OCI-LY1 (cell line): ENCODE measurements at regions not wholly inside any gene's neighbourhood (a gene's known extent, or its start where the extent isn't known, plus 50 kb on each side); places are given as distances from the start of the nearest gene placed in this dataset.

ENCODE experiments used
- H2AFZ ChIP-seq: fragments of 200-600 bp; sonication (generic), shearing (Covaris generic); 2 replicates; pipeline ENCODE4 v1.6.0; 2014; ENCODE audit warnings: antibody characterized with exemption, mild to moderate bottlenecking, low read length
- H3F3A ChIP-seq: fragments of 200-600 bp; sonication (generic), shearing (Covaris generic); 2 replicates; pipeline ENCODE4 v1.6.0; 2014; ENCODE audit warnings: mild to moderate bottlenecking, antibody characterized with exemption, low read length, moderate library complexity; ENCODE audit not compliant: insufficient read depth
- H3K27ac ChIP-seq: fragments of 200-600 bp; sonication (generic); 2 replicates; pipeline ENCODE4 v1.5.1; 2014; ENCODE audit warnings: low read length, mixed run types, mild to moderate bottlenecking, low read depth; ENCODE audit not compliant: poor library complexity, severe bottlenecking
- H3K27me3 ChIP-seq: fragments of 200-600 bp; sonication (generic); 2 replicates; pipeline ENCODE4 v1.6.0; 2014; ENCODE audit warnings: antibody characterized with exemption, mild to moderate bottlenecking, low read length, moderate library complexity; ENCODE audit not compliant: insufficient read depth
- H3K36me3 ChIP-seq: fragments of 200-600 bp; sonication (generic); 2 replicates; pipeline ENCODE4 v1.6.1; 2014; ENCODE audit warnings: mild to moderate bottlenecking, antibody characterized with exemption, low read length, moderate library complexity, mixed read lengths; ENCODE audit not compliant: insufficient read depth
- H3K4me1 ChIP-seq: fragments of 200-600 bp; sonication (generic); 2 replicates; pipeline ENCODE4 v1.5.1; 2014; ENCODE audit warnings: mild to moderate bottlenecking, low read length, moderate library complexity; ENCODE audit not compliant: insufficient read depth, severe bottlenecking
- H3K4me2 ChIP-seq: fragments of 200-600 bp; sonication (generic), shearing (Covaris generic); 2 replicates; pipeline ENCODE4 v1.6.1; 2014; ENCODE audit warnings: low read length
- H3K4me3 ChIP-seq: fragments of 200-600 bp; sonication (generic); 2 replicates; pipeline ENCODE4 v1.5.1; 2014; ENCODE audit warnings: low read length, low read depth, mild to moderate bottlenecking, mixed read lengths; ENCODE audit not compliant: poor library complexity, severe bottlenecking
- H3K79me2 ChIP-seq: fragments of 200-600 bp; shearing (Covaris generic); 2 replicates; pipeline ENCODE4 v1.6.1; 2016; ENCODE audit warnings: mixed run types, low read length, mixed read lengths; ENCODE audit not compliant: insufficient read depth
- H3K9ac ChIP-seq: fragments of 200-600 bp; sonication (generic), shearing (Covaris generic); 2 replicates; pipeline ENCODE4 v1.6.1; 2014; ENCODE audit warnings: mild to moderate bottlenecking, low read length, mixed read lengths
- H3K9me2 ChIP-seq: fragments of 200-600 bp; sonication (generic), shearing (Covaris generic); 2 replicates; pipeline ENCODE4 v1.6.1; 2014; ENCODE audit warnings: low read depth, mild to moderate bottlenecking, low read length, mixed read lengths
- H3K9me3 ChIP-seq: fragments of 200-600 bp; shearing (Covaris generic); 2 replicates; pipeline ENCODE4 v1.6.1; 2014; ENCODE audit warnings: low read length, mixed read lengths
- H4K20me1 ChIP-seq: fragments of 200-600 bp; sonication (generic), shearing (Covaris generic); 2 replicates; pipeline ENCODE4 v1.6.0; 2016; ENCODE audit warnings: mild to moderate bottlenecking, low read length; ENCODE audit not compliant: insufficient read depth
- EZH2 ChIP-seq: fragments of 200-600 bp; sonication (generic), shearing (Covaris generic); IDR thresholded peaks from 2 replicates; pipeline ENCODE4 v1.8.0; 2017; ENCODE audit warnings: borderline replicate concordance, mixed run types, mild to moderate bottlenecking, antibody characterized with exemption, low read length, moderate library complexity, mixed read lengths
- TF ChIP-seq, protein P1 (sequence below): fragments of 200-600 bp; sonication (generic), shearing (Covaris generic); IDR thresholded peaks from 2 replicates; pipeline ENCODE4 v1.5.1; 2017; ENCODE audit warnings: mild to moderate bottlenecking, antibody characterized with exemption, low read length, moderate library complexity, mixed read lengths

DNA sequence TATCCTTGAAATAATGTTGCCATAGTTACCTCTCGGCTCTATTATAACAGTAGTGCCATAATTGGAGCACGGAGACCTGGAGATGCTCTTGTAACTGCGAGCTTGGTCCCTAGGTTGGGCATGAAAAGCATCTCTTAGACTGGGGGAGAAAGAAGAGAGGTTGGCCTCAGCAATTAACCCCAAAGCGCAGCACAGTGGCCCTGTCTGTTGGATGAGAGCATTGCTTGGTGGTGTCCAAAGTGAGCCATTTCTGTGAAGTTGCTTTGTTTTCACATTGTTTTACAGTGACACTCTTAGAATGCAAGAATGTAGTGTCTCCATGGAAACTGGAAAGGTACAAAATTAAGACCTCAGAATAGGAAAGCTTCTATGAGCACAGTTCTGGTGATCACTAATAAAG is 660.7 kb upstream of the EEF2KMT start:
- no peaks in the 10 kb centered on the region for H3K79me2 ChIP-seq
- no peaks in the 10 kb centered on the region for H3K27me3 ChIP-seq
- no peak overlapping the region for H3K4me3 ChIP-seq
- no peaks in the 10 kb centered on the region for H3K36me3 ChIP-seq
- no peaks in the 10 kb centered on the region for H3K9me2 ChIP-seq
- H4K20me1 ChIP-seq: no peaks in the 10 kb centered on the region
- H3K4me1 ChIP-seq: no peaks in the 10 kb centered on the region
- no peaks in the 10 kb centered on the region for H3F3A ChIP-seq
- H2AFZ ChIP-seq: no peak overlapping the region
- H3K4me2 ChIP-seq: no peak overlapping the region
- TF ChIP-seq, protein P1, sequence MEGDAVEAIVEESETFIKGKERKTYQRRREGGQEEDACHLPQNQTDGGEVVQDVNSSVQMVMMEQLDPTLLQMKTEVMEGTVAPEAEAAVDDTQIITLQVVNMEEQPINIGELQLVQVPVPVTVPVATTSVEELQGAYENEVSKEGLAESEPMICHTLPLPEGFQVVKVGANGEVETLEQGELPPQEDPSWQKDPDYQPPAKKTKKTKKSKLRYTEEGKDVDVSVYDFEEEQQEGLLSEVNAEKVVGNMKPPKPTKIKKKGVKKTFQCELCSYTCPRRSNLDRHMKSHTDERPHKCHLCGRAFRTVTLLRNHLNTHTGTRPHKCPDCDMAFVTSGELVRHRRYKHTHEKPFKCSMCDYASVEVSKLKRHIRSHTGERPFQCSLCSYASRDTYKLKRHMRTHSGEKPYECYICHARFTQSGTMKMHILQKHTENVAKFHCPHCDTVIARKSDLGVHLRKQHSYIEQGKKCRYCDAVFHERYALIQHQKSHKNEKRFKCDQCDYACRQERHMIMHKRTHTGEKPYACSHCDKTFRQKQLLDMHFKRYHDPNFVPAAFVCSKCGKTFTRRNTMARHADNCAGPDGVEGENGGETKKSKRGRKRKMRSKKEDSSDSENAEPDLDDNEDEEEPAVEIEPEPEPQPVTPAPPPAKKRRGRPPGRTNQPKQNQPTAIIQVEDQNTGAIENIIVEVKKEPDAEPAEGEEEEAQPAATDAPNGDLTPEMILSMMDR: no peak
- TF ChIP-seq EZH2: no peak
- no peak overlapping the region for H3K9ac ChIP-seq
- H3K27ac ChIP-seq: no peak overlapping the region
- H3K9me3 ChIP-seq: no peaks in the 10 kb centered on the region

DNA sequence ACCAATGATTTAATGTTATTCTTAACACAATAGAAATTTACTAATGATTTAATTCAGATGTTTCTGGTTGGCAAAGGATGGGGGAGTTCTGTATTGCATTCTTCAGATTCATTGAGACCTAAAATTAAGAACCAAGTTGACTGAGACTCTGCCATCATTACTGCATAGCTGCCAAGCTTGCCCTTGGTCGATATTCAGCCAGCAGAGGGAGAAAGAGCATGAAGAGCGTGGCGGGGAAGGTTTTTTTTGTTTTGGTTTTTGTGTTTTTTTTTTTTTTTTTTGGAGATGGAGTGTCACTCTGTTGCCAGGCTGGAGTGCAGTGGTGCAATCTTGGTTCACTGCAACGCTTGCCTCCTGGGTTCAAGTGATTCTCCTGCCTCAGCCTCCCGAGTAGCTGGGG is 659.4 kb upstream of the EEF2KMT start:
- no peaks in the 10 kb centered on the region for H3K9me2 ChIP-seq
- H3K4me2 ChIP-seq: no peak overlapping the region
- H3K27me3 ChIP-seq: no peaks in the 10 kb centered on the region
- H3K4me3 ChIP-seq: no peak overlapping the region
- no peaks in the 10 kb centered on the region for H3K36me3 ChIP-seq
- H3K79me2 ChIP-seq: no peaks in the 10 kb centered on the region
- no peaks in the 10 kb centered on the region for H3K9me3 ChIP-seq
- H3K9ac ChIP-seq: no peak overlapping the region
- no peak overlapping the region for H2AFZ ChIP-seq
- TF ChIP-seq, protein P1: no peak; the same call in 1 of the 2 replicates
- no peak for TF ChIP-seq EZH2
- no peaks in the 10 kb centered on the region for H3F3A ChIP-seq
- H3K27ac ChIP-seq: no peak overlapping the region
- no peaks in the 10 kb centered on the region for H4K20me1 ChIP-seq
- H3K4me1 ChIP-seq: no peaks in the 10 kb centered on the region

DNA sequence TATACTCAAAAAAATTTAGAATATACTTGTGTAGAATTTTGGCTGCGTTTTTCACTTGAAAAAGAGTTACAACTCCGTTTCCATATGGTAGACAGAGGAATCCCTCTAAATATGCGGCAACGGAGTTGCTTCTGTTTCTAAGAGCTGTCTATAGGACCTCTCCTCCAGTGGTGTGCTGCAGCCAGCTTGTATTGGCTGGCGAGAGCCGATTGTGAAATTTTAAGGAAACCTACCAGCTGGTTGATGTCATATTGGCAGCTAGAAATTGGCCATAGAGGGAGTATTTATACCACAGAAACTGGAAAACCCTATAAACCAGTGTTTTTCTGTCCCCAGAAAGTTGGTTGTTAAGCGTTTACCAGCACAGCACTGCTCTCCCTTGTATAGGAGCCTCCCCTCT is 655.8 kb upstream of the EEF2KMT start:
- Histone ChIP-seq H3K9ac (no peak overlapping the region), H3K79me2 (no peaks in the 10 kb centered on the region), H3K27me3 (no peaks in the 10 kb centered on the region), H3K4me3 (no peak overlapping the region), H2AFZ (no peak overlapping the region), H3K27ac (no peak overlapping the region), H3K9me3 (no peaks in the 10 kb centered on the region), H3K9me2 (no peaks in the 10 kb centered on the region), H4K20me1 (no peaks in the 10 kb centered on the region), H3K4me1 (no peaks in the 10 kb centered on the region), H3K36me3 (no peaks in the 10 kb centered on the region), H3F3A (no peaks in the 10 kb centered on the region), H3K4me2 (no peak overlapping the region)
- TF ChIP-seq EZH2: no peak
- TF ChIP-seq, protein P1: no peak
